HG02840 (cell line): ENCODE measurements at regions not wholly inside any gene's neighbourhood (a gene's known extent, or its start where the extent isn't known, plus 50 kb on each side); places are given as distances from the start of the nearest gene placed in this dataset.
A peak's percentile ranks its signal among the peaks of the same experiment; 100 is the strongest.
"Not testable (repeated sequence)": the region's sequence is repeated elsewhere in the genome, so short reads cannot be mapped to it uniquely, and the experiment has no call there.

Experiments
- ATAC-seq: cut with Tn5 transposase; IDR thresholded peaks from one replicate; pipeline ENCODE4 v1.9.1; 2021; ENCODE audit warnings: mild to moderate bottlenecking, moderate library complexity, moderate number of reproducible peaks; ENCODE audit not compliant: unreplicated experiment, low FRiP score

- no peak for ATAC-seq
Observed at GRCh38 chr9:124124729-124125650, 113.4 kb downstream of the LHX2 start.

GRCh38 chr9:124125651-124125977 lies 114.0 kb downstream of the LHX2 start:
- no peak for ATAC-seq

GRCh38 chr9:124126648-124127646 lies 115.4 kb downstream of the LHX2 start:
- ATAC-seq = no peak

- ATAC-seq = no peak
Observed at GRCh38 chr9:124128568-124129166, 117.1 kb downstream of the LHX2 start.

GRCh38 chr9:124130277-124131075 lies 118.9 kb downstream of the LHX2 start:
- ATAC-seq = no peak

- ATAC-seq = not testable (repeated sequence)
Observed at GRCh38 chr9:124131518-124131917, 120.0 kb downstream of the LHX2 start.

- no peak for ATAC-seq
Observed at GRCh38 chr9:124132671-124133147, 121.1 kb downstream of the LHX2 start.

GRCh38 chr9:124133727-124134126 lies 122.2 kb downstream of the LHX2 start:
- no peak for ATAC-seq

GRCh38 chr9:124134526-124134925 lies 123.0 kb downstream of the LHX2 start:
- ATAC-seq = no peak

- no peak for ATAC-seq
Observed at GRCh38 chr9:124135813-124136365, 121.9 kb upstream of the NEK6 start.

- ATAC-seq = peak; percentile 74
Observed at GRCh38 chr9:124137009-124137943, 120.5 kb upstream of the NEK6 start.

- ATAC-seq = no peak
Observed at GRCh38 chr9:124137944-124138335, 119.8 kb upstream of the NEK6 start.

- no peak for ATAC-seq
Observed at GRCh38 chr9:124139001-124139400, 118.7 kb upstream of the NEK6 start.

- no peak for ATAC-seq
Observed at GRCh38 chr9:124140941-124141568, 116.7 kb upstream of the NEK6 start.

- not testable (repeated sequence) for ATAC-seq
Observed at GRCh38 chr9:124144561-124145123, 113.1 kb upstream of the NEK6 start.

- no peak for ATAC-seq
Observed at GRCh38 chr9:124146031-124146561, 111.7 kb upstream of the NEK6 start.

- no peak for ATAC-seq
Observed at GRCh38 chr9:124149992-124150391, 107.8 kb upstream of the NEK6 start.
